AG09319 (cell line): ENCODE measurements at regions not wholly inside any gene's neighbourhood (a gene's known extent, or its start where the extent isn't known, plus 50 kb on each side); places are given as distances from the start of the nearest gene placed in this dataset.

Source experiments
- DNase-seq: peaks from one replicate; pipeline ENCODE4 v3.0.0-alpha.2; 2010; ENCODE audit warnings: low read depth; ENCODE audit errors: extremely low read depth
- CTCF ChIP-seq: IDR thresholded peaks from 2 replicates; pipeline ENCODE4 v1.5.1; 2011; ENCODE audit warnings: low read depth, mild to moderate bottlenecking, inconsistent platforms, low read length, moderate library complexity

GRCh38 chr7:25638590-25639244, 410.4 kb upstream of the NPVF start:
- no peak for TF ChIP-seq CTCF
- DNase-seq, result no peak

GRCh38 chr7:25642849-25643248, 414.6 kb upstream of the NPVF start:
- DNase-seq, result no peak

DNA sequence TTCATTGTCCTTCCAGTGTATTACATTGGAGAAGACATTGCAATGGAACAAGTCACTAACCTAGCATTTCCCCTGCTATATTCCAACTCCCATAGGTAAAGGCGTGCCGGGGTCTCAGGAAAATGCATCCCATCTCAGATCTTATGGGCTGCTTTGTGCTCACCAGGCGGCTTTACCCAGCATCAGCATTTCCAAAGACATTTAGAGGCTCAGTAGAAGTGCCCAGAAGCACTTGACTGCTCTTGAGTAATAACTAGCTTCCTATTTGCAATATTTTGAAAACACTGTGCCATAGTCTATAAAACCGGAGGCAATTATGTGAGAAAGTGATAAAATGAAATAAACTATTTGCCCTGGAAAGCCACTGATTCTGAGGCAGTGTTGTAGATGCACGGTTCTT, 415.0 kb upstream of the NPVF start:
- DNase-seq, result no peak
- TF ChIP-seq CTCF, result no peak

More at GRCh38 chr7:25642849-25643248, 414.6 kb upstream of the NPVF start:
- no peak for TF ChIP-seq CTCF

DNA sequence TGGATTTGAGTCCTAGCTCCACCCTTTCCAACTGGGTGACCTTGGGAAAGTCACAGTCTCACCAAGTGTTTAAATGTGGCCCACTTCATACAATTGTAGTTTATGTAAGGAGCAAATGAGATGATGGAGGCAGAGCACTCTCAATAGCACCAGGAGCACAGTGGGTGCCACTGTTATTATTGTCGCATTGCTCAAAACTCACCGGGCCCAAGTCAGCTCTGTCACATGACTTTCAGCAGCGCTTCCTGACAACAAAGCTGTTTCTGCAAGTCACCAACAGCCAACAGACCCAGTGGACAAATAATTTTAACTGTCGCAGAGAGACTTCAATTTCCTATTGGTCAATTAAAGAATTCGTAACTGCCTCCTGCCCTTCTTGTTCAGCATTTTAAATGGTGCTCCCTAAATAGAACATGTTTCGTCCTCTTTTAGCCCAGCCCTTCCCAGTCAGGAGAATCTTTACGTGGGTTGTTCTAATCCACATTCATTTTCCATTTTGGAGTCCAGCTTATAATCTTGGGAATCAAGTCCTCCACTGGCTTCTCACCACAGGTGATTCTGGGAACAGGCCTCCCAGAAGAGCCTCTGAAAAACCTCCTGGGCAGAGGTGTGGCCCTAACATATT, 415.6 kb upstream of the NPVF start:
- no peak for DNase-seq
- no peak for TF ChIP-seq CTCF

GRCh38 chr7:25646726-25647413, 418.6 kb upstream of the NPVF start:
- no peak for TF ChIP-seq CTCF
- no peak for DNase-seq

DNA sequence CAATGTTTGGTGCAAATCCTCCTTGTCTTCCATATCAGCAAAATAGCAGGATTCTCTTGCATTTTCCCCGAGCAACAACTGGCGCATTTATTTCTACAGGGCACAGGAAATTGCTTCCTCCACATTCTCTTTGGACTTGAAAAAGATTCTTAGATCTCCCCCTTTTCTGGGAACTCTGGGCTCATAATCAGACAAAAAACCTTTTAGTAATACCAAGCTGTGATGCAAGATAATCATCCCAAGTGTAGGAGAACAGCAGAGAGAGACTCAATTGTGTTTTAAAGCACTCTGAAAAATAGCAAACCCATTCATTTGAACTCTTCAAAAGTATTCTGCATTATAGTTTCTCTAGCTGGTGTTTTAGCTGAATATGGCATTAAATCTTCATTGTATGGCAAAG, 419.6 kb upstream of the NPVF start:
- TF ChIP-seq CTCF, result no peak
- no peak for DNase-seq

- DNase-seq, result no peak
- TF ChIP-seq CTCF, result no peak
Measured at GRCh38 chr7:25652366-25652765, 424.1 kb upstream of the NPVF start.
